ENCODE measurements at regions not wholly inside any gene's neighbourhood (a gene's known extent, or its start where the extent isn't known, plus 50 kb on each side); places are given as distances from the start of the nearest gene placed in this dataset.
"Not testable (repeated sequence)": the region's sequence is repeated elsewhere in the genome, so short reads cannot be mapped to it uniquely, and the experiment has no call there.

DNA sequence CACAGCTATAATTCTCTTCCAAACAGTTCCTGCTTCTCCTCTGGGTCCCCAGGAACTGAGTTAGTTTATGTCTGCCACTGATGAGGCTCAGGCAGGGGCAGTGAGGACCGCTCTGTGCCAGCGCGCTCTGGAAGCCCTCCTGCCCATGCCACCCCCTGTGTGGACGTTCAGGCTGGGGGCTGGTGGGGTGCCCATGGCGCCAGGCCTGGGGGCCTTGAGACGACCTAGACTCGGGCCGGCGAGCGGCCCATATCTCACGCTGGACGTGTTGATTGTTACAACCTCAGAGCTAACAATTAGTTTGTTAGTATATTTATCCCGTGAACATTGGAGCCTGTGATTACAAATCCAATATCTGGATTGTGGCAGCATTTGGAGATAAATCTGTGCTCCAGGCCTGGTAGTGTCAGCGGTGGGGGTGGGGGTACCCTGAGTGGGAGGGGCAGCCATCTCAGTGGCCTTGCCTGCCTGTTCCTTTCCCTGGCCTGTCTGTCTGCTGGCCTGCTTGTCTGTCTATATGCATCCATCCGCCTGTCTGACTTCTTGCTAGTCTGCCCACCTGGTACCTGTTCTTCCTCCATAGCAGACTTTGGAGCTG is 256.5 kb upstream of the MVB12B start:
- Mint-ChIP-seq H3K27ac (no peak overlapping the region), H3K9me3 (peaks cover 8% of the 10 kb centered on the region), H3K4me3 (no peak overlapping the region), H3K36me3 (ENCODE audit: low read depth) (no peaks in the 10 kb centered on the region), H3K27me3 (ENCODE audit: low read depth, poor library complexity) (peaks cover 38% of the 10 kb centered on the region), H3K4me1 (peaks cover 5% of the 10 kb centered on the region)
- TF ChIP-seq, protein P1, sequence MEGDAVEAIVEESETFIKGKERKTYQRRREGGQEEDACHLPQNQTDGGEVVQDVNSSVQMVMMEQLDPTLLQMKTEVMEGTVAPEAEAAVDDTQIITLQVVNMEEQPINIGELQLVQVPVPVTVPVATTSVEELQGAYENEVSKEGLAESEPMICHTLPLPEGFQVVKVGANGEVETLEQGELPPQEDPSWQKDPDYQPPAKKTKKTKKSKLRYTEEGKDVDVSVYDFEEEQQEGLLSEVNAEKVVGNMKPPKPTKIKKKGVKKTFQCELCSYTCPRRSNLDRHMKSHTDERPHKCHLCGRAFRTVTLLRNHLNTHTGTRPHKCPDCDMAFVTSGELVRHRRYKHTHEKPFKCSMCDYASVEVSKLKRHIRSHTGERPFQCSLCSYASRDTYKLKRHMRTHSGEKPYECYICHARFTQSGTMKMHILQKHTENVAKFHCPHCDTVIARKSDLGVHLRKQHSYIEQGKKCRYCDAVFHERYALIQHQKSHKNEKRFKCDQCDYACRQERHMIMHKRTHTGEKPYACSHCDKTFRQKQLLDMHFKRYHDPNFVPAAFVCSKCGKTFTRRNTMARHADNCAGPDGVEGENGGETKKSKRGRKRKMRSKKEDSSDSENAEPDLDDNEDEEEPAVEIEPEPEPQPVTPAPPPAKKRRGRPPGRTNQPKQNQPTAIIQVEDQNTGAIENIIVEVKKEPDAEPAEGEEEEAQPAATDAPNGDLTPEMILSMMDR (IDR thresholded peaks at IDR 0.05) = no peak
- DNase-seq = no peak

DNA sequence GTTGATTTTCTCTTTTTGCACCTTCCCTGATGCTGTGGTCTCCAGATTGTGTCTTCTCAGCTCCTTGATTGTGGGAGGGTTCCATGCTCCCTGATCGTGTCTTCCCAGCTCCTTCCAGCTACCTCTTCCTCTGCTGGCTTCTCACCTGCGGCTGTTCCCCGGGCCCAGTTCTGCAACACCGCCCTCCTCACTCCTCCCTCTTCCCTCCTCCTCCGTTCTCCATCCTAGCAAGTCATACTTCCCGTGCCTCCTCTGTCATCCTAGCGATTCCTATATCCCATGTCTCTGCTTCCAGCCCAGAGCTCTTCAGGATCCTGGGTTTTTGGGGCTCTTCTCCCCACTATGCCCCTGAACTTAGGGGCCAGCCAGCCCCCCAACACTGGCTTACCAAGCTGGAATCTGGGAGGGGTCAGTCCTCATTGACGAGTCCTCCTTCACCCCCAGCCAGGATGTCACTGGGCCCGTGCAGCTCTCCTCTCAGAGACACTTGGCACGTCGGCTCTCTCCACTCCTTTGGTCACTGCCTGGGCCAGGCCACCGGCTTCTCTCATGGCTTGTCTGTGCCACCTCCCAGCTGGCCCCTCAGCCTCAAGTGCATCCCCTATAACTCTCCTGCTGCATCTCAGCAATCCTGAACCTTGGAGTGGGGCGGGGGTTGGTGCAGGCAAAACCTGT is 255.4 kb upstream of the MVB12B start:
- TF ChIP-seq, protein P1 (IDR thresholded peaks at IDR 0.05) = no peak
- H3K27me3 Mint-ChIP-seq (ENCODE audit: low read depth, poor library complexity) = peaks cover 43% of the 10 kb centered on the region
- H3K27ac Mint-ChIP-seq = peak overlapping the region; percentile 63
- H3K36me3 Mint-ChIP-seq (ENCODE audit: low read depth) = no peaks in the 10 kb centered on the region
- peaks cover 8% of the 10 kb centered on the region for H3K9me3 Mint-ChIP-seq
- DNase-seq = no peak
- no peak overlapping the region for H3K4me3 Mint-ChIP-seq
- peaks cover 5% of the 10 kb centered on the region for H3K4me1 Mint-ChIP-seq

DNA sequence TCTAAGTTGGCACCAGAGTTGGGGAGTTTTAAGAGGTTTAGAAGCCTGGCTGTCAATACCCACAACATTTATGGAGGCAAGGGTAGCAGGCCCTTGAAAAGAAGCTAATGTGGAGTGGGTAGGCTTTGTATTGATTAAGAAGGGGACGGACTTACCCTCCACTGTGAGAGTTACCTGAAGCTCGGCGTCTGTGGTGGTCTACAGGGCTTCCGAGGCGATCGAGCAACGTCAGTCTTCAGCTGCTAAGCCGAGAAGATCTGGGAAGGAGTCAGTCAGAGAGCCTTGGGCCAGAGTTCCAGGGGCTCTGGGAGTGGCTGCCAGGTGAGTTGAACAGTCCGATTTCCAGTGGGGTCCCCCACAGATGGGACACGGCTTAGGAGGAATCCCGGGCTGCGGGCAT is 249.0 kb upstream of the MVB12B start:
- H3K27ac Mint-ChIP-seq; H3K36me3 Mint-ChIP-seq (ENCODE audit: low read depth); DNase-seq; H3K4me3 Mint-ChIP-seq; H3K4me1 Mint-ChIP-seq: not testable (repeated sequence)
- H3K9me3 Mint-ChIP-seq = peaks cover 12% of the 10 kb centered on the region
- peaks cover 22% of the 10 kb centered on the region for H3K27me3 Mint-ChIP-seq (ENCODE audit: low read depth, poor library complexity)

DNA sequence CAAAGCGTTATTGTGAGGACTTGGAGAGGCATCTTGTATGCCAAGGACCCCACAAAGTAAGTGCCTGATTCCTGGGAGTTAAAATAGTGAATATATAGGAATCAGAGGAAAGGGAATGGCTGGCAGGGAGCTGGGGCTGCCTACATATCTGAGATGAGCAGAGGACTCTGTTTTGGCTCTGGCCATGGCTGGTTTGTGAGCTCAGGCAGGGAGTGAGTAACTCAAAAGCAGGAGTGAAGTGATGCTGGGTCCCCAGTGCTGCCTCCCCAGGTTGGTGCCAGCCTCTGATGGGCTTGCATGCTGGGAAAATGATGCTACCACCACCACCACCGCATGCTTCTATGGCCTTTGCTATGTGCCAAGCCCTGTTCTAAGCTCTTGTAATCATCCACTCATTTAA is 246.0 kb upstream of the MVB12B start:
- no peak overlapping the region for H3K4me3 Mint-ChIP-seq
- H3K9me3 Mint-ChIP-seq = peaks cover 7% of the 10 kb centered on the region
- no peaks in the 10 kb centered on the region for H3K4me1 Mint-ChIP-seq
- TF ChIP-seq, protein P1 (IDR thresholded peaks at IDR 0.05) = no peak
- peaks cover 36% of the 10 kb centered on the region for H3K27me3 Mint-ChIP-seq (ENCODE audit: low read depth, poor library complexity)
- DNase-seq = no peak
- no peaks in the 10 kb centered on the region for H3K36me3 Mint-ChIP-seq (ENCODE audit: low read depth)
- no peak overlapping the region for H3K27ac Mint-ChIP-seq

DNA sequence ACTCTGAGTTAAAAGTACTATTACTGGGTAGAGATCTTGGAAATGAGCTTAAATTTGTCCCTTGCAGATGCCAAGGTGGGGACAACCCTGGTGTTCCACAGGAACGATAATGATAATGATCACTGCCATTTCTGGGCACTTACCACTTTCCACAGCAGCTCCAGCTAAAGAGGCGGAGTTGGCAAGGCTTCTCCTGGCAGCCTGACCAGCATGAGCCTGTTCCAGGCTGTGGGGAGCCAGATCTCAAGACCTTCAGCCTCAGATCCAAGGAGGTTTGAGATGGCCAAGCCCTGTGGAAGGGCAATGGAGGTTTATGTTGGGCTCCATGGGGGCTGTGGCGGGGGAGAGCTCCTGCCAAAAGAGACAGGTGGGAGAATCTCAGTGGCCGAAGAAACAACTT is 244.9 kb upstream of the MVB12B start:
- Mint-ChIP-seq H3K4me1 (no peaks in the 10 kb centered on the region), H3K27me3 (ENCODE audit: low read depth, poor library complexity) (peaks cover 39% of the 10 kb centered on the region), H3K4me3 (no peak overlapping the region), H3K36me3 (ENCODE audit: low read depth) (no peaks in the 10 kb centered on the region), H3K27ac (no peak overlapping the region), H3K9me3 (peaks cover 7% of the 10 kb centered on the region)
- TF ChIP-seq, protein P1 (IDR thresholded peaks at IDR 0.05) = no peak
- no peak for DNase-seq

DNA sequence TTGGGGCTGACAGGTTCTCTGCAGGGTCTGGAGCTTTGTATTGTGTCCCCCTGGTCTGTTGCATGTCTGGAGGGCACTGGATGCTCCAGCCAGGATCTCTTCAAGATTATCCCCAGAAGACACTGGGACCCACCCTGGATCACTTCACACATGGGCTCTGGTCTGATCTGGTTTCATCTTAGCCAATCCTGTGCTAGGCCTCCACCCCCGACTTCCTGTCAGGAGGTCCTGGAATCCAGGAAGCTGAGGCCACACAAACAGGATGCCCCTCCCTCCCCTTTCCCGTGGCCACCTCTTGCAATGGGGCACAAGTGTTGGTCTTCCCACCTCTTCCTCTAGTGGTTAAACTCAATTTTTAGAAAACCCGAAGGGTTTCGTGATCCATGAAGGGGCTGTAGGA is 242.6 kb upstream of the MVB12B start:
- Mint-ChIP-seq H3K4me3 (no peak overlapping the region), H3K9me3 (peaks cover 7% of the 10 kb centered on the region), H3K27ac (no peak overlapping the region), H3K27me3 (ENCODE audit: low read depth, poor library complexity) (peaks cover 48% of the 10 kb centered on the region), H3K36me3 (ENCODE audit: low read depth) (no peaks in the 10 kb centered on the region), H3K4me1 (no peaks in the 10 kb centered on the region)
- TF ChIP-seq, protein P1 (IDR thresholded peaks at IDR 0.05) = no peak
- no peak for DNase-seq

Measured in nephron progenitor cell (in vitro differentiated cells).